ENCODE measurements at regions not wholly inside any gene's neighbourhood (a gene's known extent, or its start where the extent isn't known, plus 50 kb on each side); places are given as distances from the start of the nearest gene placed in this dataset.

DNA sequence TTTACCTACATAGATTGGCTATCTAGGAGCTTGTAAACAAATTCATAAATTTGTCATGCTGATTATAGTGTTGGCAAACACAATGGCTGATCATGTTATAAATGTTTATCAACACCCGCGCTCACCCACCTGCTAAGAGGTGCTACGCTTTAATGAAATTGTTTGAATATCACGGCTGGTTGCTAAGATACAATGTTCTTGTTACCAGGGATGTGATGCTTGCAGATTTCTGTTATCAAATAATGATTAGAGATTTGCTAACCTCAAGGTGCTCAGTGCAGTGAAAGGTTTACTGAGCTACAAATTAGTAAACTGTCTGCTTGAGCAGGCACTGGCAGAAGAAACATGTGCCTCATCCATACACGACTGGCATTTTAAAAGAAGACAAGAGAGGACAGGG lies 160.0 kb upstream of the ZEB2 start:
- TF ChIP-seq, protein P1, sequence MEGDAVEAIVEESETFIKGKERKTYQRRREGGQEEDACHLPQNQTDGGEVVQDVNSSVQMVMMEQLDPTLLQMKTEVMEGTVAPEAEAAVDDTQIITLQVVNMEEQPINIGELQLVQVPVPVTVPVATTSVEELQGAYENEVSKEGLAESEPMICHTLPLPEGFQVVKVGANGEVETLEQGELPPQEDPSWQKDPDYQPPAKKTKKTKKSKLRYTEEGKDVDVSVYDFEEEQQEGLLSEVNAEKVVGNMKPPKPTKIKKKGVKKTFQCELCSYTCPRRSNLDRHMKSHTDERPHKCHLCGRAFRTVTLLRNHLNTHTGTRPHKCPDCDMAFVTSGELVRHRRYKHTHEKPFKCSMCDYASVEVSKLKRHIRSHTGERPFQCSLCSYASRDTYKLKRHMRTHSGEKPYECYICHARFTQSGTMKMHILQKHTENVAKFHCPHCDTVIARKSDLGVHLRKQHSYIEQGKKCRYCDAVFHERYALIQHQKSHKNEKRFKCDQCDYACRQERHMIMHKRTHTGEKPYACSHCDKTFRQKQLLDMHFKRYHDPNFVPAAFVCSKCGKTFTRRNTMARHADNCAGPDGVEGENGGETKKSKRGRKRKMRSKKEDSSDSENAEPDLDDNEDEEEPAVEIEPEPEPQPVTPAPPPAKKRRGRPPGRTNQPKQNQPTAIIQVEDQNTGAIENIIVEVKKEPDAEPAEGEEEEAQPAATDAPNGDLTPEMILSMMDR (IDR thresholded peaks at IDR 0.05), result no peak
- no peak for TF ChIP-seq POLR2A (IDR thresholded peaks at IDR 0.05)
